ENCODE measurements at regions not wholly inside any gene's neighbourhood (a gene's known extent, or its start where the extent isn't known, plus 50 kb on each side); places are given as distances from the start of the nearest gene placed in this dataset.

DNA sequence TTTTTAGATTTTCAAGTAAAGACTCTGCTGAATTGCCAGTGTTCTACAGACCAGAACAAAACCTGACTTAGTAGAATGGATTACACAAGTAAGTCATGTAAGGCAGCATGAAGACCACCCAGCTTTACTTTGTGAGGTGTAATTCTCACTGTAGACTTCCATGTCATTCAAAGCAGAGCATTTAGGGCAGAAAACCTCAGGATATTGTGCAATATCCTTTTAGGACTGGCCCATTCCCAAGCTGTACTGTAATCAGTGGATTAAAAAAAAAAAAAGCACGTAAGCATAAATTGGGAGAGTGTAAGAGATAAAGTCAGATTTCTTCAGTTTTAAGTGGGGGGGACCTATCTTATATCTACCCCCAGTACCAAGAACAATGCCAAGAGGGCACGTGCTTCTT lies 380.5 kb upstream of the PRMT6 start:
- intact Hi-C loops (cut with DNase I; ENCODE audit: low total_unique reads), result no loop called here
- H3K4me3 ChIP-seq, result no peak overlapping the region
- 28 to 40% (median 35%) methylated on average over 2 of the region's 2 CpGs for WGBS, 5 donors
- no peak for TF ChIP-seq POLR2AphosphoS5 (IDR thresholded peaks at IDR 0.05)
- no peaks in the 10 kb centered on the region for H3K36me3 ChIP-seq
- no peak overlapping the region for H3K27ac ChIP-seq
- no peak for DNase-seq
- no peaks in the 10 kb centered on the region for H3K9me3 ChIP-seq
- no peaks in the 10 kb centered on the region for H3K27me3 ChIP-seq (replicated peaks in 1 of 7)
- H3K4me1 ChIP-seq, result no peaks in the 10 kb centered on the region

DNA sequence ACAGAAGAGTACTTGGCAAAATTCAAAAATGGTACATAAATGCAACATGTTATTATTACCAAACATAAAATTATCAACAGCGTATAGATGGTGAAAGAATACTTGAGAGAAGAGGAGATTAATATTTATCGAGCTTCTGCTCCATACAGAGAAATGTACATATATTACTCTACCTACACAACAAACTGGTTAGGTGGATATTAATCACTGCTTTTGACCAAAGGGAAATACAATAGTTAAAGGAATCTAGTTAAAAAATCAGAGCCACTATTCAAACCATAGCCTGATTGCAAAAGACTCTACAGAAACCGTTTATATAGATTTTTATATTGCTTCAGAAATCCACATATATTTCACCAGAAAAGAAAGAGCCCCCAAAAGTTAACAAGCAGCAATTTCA lies 379.3 kb upstream of the PRMT6 start:
- intact Hi-C loops (cut with DNase I; ENCODE audit: low total_unique reads), result no loop called here

DNA sequence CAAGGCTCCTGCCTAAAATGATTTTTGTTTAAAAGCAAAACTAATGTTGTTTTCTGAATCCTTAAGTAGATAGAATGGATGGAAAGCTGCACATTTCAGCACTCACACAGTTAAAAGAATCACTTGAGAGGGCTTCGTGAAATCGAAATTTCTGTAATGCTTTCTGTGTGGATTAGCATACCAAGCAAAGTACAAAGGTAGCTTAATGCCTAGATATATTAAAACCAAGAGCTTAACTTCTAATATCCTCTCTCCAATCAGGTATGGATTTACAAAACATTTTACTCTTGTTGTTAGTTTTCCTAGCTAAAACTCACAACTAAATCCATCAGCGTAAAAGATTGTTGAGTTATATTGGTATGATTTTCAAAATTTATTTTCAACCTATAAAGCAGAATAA lies 378.8 kb upstream of the PRMT6 start:
- Histone ChIP-seq H3K36me3 (no peaks in the 10 kb centered on the region), H3K27ac (no peak overlapping the region), H3K4me3 (no peak overlapping the region), H3K4me1 (no peaks in the 10 kb centered on the region), H3K27me3 (replicated peaks in 1 of 7) (no peaks in the 10 kb centered on the region), H3K9me3 (no peaks in the 10 kb centered on the region)
- 63 to 79% (median 73%) methylated on average over 3 of the region's 3 CpGs for WGBS, 5 donors
- TF ChIP-seq POLR2A (IDR thresholded peaks at IDR 0.05), result no peak
- no peak for TF ChIP-seq POLR2AphosphoS5 (IDR thresholded peaks at IDR 0.05)
- TF ChIP-seq, protein P1, sequence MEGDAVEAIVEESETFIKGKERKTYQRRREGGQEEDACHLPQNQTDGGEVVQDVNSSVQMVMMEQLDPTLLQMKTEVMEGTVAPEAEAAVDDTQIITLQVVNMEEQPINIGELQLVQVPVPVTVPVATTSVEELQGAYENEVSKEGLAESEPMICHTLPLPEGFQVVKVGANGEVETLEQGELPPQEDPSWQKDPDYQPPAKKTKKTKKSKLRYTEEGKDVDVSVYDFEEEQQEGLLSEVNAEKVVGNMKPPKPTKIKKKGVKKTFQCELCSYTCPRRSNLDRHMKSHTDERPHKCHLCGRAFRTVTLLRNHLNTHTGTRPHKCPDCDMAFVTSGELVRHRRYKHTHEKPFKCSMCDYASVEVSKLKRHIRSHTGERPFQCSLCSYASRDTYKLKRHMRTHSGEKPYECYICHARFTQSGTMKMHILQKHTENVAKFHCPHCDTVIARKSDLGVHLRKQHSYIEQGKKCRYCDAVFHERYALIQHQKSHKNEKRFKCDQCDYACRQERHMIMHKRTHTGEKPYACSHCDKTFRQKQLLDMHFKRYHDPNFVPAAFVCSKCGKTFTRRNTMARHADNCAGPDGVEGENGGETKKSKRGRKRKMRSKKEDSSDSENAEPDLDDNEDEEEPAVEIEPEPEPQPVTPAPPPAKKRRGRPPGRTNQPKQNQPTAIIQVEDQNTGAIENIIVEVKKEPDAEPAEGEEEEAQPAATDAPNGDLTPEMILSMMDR (IDR thresholded peaks at IDR 0.05 in 8 of 11, conservative IDR thresholded peaks at IDR 0.05 in 3 of 11), result no peak
- intact Hi-C loops (cut with DNase I; ENCODE audit: low total_unique reads), result no loop called here
- DNase-seq, result no peak

More for the DNA sequence above, 379.3 kb upstream of the PRMT6 start:
- Histone ChIP-seq H3K9me3 (no peaks in the 10 kb centered on the region), H3K4me3 (no peak overlapping the region), H3K36me3 (no peaks in the 10 kb centered on the region), H3K4me1 (no peaks in the 10 kb centered on the region), H3K27me3 (replicated peaks in 1 of 7) (no peaks in the 10 kb centered on the region), H3K27ac (no peak overlapping the region)
- TF ChIP-seq, protein P1 (IDR thresholded peaks at IDR 0.05 in 8 of 11, conservative IDR thresholded peaks at IDR 0.05 in 3 of 11), result no peak
- TF ChIP-seq POLR2A (IDR thresholded peaks at IDR 0.05) (no peak), POLR2AphosphoS5 (IDR thresholded peaks at IDR 0.05) (no peak)
- DNase-seq, result no peak
- 75 to 90% (median 82%) methylated on average over 3 of the region's 3 CpGs for WGBS, 5 donors

DNA sequence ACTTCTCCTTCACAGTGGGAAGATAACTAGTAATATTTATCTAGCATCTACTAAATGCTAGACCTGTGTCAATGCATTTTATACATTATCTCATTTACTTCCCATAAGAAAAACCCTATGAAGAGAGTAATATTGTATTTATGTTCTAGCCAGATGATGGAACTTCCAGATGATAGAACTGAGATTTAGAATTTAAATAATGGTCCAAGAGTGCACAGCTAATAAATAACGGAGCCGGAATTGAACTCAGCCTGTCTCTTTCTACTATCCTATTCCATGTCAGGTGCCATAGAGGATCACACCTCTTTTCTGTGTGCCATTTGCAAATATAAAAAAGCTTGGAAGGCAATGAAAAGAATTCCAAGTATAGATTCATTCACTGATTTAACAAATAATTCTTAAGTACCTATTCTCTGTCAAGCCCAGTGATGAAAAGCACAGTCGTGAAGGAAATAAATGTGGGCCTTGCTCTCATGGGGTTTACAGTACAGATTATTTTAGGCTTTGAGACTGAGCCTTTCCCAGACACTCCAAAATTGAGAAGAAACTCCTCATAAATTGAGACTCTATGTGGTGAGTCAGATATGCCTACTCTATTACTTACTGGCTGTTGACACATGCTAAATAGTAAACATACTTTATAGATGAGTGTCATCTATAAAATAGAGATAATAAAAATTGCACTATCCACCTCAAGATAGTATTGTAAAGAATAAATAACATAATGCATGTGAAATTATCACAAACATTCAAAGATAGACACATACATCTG lies 378.0 kb upstream of the PRMT6 start:
- Histone ChIP-seq H3K4me1 (no peaks in the 10 kb centered on the region), H3K27ac (no peak overlapping the region), H3K36me3 (no peaks in the 10 kb centered on the region), H3K27me3 (replicated peaks in 1 of 7) (no peaks in the 10 kb centered on the region), H3K4me3 (no peak overlapping the region), H3K9me3 (no peaks in the 10 kb centered on the region)
- no peak for DNase-seq
- intact Hi-C loops (cut with DNase I; ENCODE audit: low total_unique reads), result no loop called here
- TF ChIP-seq POLR2AphosphoS5 (IDR thresholded peaks at IDR 0.05) (no peak), POLR2A (IDR thresholded peaks at IDR 0.05) (no peak)
- WGBS, 5 donors, result 86 to 92% (median 88%) methylated on average over 3 of the region's 3 CpGs

DNA sequence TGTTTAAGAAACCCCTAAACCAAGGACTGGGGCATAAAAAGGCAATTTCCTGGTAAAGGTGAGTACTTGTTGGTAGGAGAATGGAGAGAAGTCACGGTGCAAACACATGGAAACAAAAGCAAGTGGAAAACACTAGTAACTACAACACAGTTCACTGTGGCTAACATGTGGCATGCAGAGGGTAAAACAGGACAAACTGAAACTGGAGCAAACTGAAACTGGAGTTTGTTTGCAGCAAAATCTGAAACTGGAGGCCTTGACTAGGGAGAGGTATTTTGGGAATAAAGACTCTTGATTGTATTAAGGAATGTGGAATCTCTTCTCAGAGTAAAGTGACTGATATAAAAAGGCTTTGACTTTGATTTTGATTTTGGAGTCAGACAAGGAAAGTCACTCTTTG lies 376.3 kb upstream of the PRMT6 start:
- intact Hi-C loops (cut with DNase I; ENCODE audit: low total_unique reads), result no loop called here
- no peaks in the 10 kb centered on the region for H3K4me1 ChIP-seq
- H3K36me3 ChIP-seq, result no peaks in the 10 kb centered on the region
- TF ChIP-seq, protein P1 (IDR thresholded peaks at IDR 0.05 in 8 of 11, conservative IDR thresholded peaks at IDR 0.05 in 3 of 11), result no peak
- TF ChIP-seq POLR2AphosphoS5 (IDR thresholded peaks at IDR 0.05), result no peak
- TF ChIP-seq POLR2A (IDR thresholded peaks at IDR 0.05), result no peak
- no peaks in the 10 kb centered on the region for H3K27me3 ChIP-seq (replicated peaks in 1 of 7)
- H3K4me3 ChIP-seq, result no peak overlapping the region
- H3K9me3 ChIP-seq, result no peaks in the 10 kb centered on the region
- H3K27ac ChIP-seq, result no peak overlapping the region
- no peak for DNase-seq
- 75 to 92% (median 80%) methylated on average over 1 of the region's 1 CpG for WGBS, 5 donors
